ENCODE measurements at regions not wholly inside any gene's neighbourhood (a gene's known extent, or its start where the extent isn't known, plus 50 kb on each side); places are given as distances from the start of the nearest gene placed in this dataset.

DNA sequence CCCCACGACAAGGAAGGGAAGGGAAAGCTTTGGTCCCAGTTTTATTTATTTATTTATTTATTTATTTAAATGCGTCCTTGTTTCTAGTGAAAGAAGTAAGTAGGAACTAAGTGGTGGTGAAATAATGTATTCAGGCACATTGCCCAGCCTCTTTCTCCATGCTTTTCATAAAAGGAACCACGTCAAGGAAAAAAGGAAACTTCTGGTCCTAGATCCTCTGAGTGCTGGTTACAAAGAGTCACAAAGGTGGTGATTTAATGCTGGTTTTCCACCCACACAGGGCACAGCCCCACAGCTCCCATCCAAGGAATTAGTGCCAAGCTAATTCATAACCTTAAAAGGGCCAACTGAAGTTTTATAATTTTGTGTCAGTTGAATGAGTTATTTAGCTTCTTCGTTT is 206.6 kb upstream of the GYPA start:
- Histone ChIP-seq H3K4me1 (replicated peaks; ENCODE audit: insufficient read depth) (no peaks in the 10 kb centered on the region), H3K27me3 (ENCODE audit: insufficient read depth, low read depth) (no peaks in the 10 kb centered on the region), H3K9me3 (ENCODE audit: insufficient read depth, low read depth) (no peaks in the 10 kb centered on the region; the same call in 1 of the 2 replicates), H4K20me1 (ENCODE audit: insufficient read depth) (no peaks in the 10 kb centered on the region), H2AFZ (no peak overlapping the region), H3K4me2 (no peak overlapping the region), H3F3A (ENCODE audit: insufficient read depth, low read depth) (no peaks in the 10 kb centered on the region), H3K4me3 (no peak overlapping the region), H3K27ac (no peak overlapping the region), H3K9me2 (ENCODE audit: insufficient read depth) (no peaks in the 10 kb centered on the region), H3K36me3 (ENCODE audit: low read depth) (no peaks in the 10 kb centered on the region), H3K79me2 (ENCODE audit: low read depth) (no peaks in the 10 kb centered on the region)
- intact Hi-C loops (cut with micrococcal nuclease; ENCODE audit: unreplicated experiment): no loop called here
- POLR2A ChIA-PET (ENCODE audit: unreplicated experiment): no interaction called here
- BruUV-seq (replicated peaks): no TSS peak
- DNase-seq: no peak
- CTCF ChIA-PET: no interaction called here
- TF ChIP-seq EZH2 (IDR thresholded peaks at IDR 0.05; ENCODE audit: low read depth): no peak
- TF ChIP-seq, protein P1, sequence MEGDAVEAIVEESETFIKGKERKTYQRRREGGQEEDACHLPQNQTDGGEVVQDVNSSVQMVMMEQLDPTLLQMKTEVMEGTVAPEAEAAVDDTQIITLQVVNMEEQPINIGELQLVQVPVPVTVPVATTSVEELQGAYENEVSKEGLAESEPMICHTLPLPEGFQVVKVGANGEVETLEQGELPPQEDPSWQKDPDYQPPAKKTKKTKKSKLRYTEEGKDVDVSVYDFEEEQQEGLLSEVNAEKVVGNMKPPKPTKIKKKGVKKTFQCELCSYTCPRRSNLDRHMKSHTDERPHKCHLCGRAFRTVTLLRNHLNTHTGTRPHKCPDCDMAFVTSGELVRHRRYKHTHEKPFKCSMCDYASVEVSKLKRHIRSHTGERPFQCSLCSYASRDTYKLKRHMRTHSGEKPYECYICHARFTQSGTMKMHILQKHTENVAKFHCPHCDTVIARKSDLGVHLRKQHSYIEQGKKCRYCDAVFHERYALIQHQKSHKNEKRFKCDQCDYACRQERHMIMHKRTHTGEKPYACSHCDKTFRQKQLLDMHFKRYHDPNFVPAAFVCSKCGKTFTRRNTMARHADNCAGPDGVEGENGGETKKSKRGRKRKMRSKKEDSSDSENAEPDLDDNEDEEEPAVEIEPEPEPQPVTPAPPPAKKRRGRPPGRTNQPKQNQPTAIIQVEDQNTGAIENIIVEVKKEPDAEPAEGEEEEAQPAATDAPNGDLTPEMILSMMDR (conservative IDR thresholded peaks at IDR 0.05): no peak

DNA sequence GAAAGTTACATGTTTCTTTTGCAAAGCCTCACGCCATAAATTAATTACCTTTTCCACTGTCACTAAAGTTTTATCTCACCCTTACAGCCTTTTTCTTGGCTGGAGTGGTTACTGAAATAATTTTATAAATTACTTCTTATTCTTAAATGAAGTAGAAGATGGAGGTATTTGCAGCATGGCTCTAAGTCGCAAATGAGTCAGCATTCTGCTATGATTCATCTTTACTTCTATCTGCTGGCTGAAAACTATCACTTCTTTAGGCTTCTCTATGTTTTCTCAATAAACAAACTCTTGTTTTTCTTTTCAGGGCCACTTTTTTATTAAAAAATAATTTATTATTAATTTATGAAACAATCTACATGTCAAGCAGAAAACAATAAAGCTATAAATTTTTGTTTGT is 210.2 kb upstream of the GYPA start:
- DNase-seq: no peak
- H3K4me2 ChIP-seq: no peak overlapping the region
- H3K4me3 ChIP-seq: no peak overlapping the region
- no peaks in the 10 kb centered on the region for H3K4me1 ChIP-seq (replicated peaks; ENCODE audit: insufficient read depth)
- intact Hi-C loops (cut with micrococcal nuclease; ENCODE audit: unreplicated experiment): loop anchor here (10.0 kb wide), 1 partner anchor 714 kb away; no protein-coding TSS in a partner anchor
- H3F3A ChIP-seq (ENCODE audit: insufficient read depth, low read depth): no peaks in the 10 kb centered on the region
- H3K9me2 ChIP-seq (ENCODE audit: insufficient read depth): no peaks in the 10 kb centered on the region
- no peak overlapping the region for H2AFZ ChIP-seq
- H3K27ac ChIP-seq: no peak overlapping the region
- no peaks in the 10 kb centered on the region for H3K27me3 ChIP-seq (ENCODE audit: insufficient read depth, low read depth)
- H3K36me3 ChIP-seq (ENCODE audit: low read depth): no peaks in the 10 kb centered on the region
- no peaks in the 10 kb centered on the region for H4K20me1 ChIP-seq (ENCODE audit: insufficient read depth)
- TF ChIP-seq EZH2 (IDR thresholded peaks at IDR 0.05; ENCODE audit: low read depth): no peak
- TF ChIP-seq, protein P1 (conservative IDR thresholded peaks at IDR 0.05): no peak
- POLR2A ChIA-PET (ENCODE audit: unreplicated experiment): no interaction called here
- no peaks in the 10 kb centered on the region; the same call in 1 of the 2 replicates for H3K9me3 ChIP-seq (ENCODE audit: insufficient read depth, low read depth)
- no TSS peak for BruUV-seq (replicated peaks)
- CTCF ChIA-PET: no interaction called here
- H3K79me2 ChIP-seq (ENCODE audit: low read depth): no peaks in the 10 kb centered on the region

DNA sequence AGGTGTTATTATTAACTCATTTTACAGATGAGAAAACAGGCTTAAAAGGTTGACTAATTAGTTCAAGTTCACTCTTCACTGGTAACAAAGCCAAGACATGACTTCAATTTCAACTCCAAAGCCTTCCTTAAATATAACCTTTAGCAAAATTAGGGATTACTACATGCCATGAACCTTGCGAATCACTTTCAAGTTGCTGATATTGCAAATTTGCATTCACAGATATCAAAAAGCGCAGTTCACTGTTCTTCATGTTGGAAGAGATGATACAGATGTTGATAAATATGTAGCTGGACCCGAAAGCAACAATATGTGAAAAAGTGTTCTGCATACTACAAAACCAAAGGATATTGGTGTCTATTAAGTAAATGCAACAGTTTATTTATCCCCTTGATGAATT is 210.8 kb upstream of the GYPA start:
- no peaks in the 10 kb centered on the region for H3K79me2 ChIP-seq (ENCODE audit: low read depth)
- H3K27me3 ChIP-seq (ENCODE audit: insufficient read depth, low read depth): no peaks in the 10 kb centered on the region
- H2AFZ ChIP-seq: no peak overlapping the region
- H3K36me3 ChIP-seq (ENCODE audit: low read depth): no peaks in the 10 kb centered on the region
- no peaks in the 10 kb centered on the region; the same call in 1 of the 2 replicates for H3K9me3 ChIP-seq (ENCODE audit: insufficient read depth, low read depth)
- DNase-seq: no peak
- H4K20me1 ChIP-seq (ENCODE audit: insufficient read depth): no peaks in the 10 kb centered on the region
- POLR2A ChIA-PET (ENCODE audit: unreplicated experiment): no interaction called here
- TF ChIP-seq, protein P1 (conservative IDR thresholded peaks at IDR 0.05): no peak
- TF ChIP-seq EZH2 (IDR thresholded peaks at IDR 0.05; ENCODE audit: low read depth): no peak
- H3K27ac ChIP-seq: no peak overlapping the region
- no peak overlapping the region for H3K4me2 ChIP-seq
- H3K4me3 ChIP-seq: no peak overlapping the region
- no peaks in the 10 kb centered on the region for H3F3A ChIP-seq (ENCODE audit: insufficient read depth, low read depth)
- CTCF ChIA-PET: no interaction called here
- no peaks in the 10 kb centered on the region for H3K4me1 ChIP-seq (replicated peaks; ENCODE audit: insufficient read depth)
- intact Hi-C loops (cut with micrococcal nuclease; ENCODE audit: unreplicated experiment): loop anchor here (10.0 kb wide), 1 partner anchor 713 kb away; no protein-coding TSS in a partner anchor
- BruUV-seq (replicated peaks): no TSS peak
- H3K9me2 ChIP-seq (ENCODE audit: insufficient read depth): no peaks in the 10 kb centered on the region
